IMR-90 (cell line): ENCODE measurements at regions not wholly inside any gene's neighbourhood (a gene's known extent, or its start where the extent isn't known, plus 50 kb on each side); places are given as distances from the start of the nearest gene placed in this dataset.

Experiments
- POLR2A ChIP-seq: IDR thresholded peaks from 2 replicates; pipeline ENCODE4 v1.6.1; 2012; ENCODE audit warnings: mild to moderate bottlenecking, low read depth, low read length
- RFX5 ChIP-seq: IDR thresholded peaks from 2 replicates; pipeline ENCODE4 v1.8.0; 2012; ENCODE audit warnings: low read depth, mild to moderate bottlenecking, low read length, moderate library complexity

DNA sequence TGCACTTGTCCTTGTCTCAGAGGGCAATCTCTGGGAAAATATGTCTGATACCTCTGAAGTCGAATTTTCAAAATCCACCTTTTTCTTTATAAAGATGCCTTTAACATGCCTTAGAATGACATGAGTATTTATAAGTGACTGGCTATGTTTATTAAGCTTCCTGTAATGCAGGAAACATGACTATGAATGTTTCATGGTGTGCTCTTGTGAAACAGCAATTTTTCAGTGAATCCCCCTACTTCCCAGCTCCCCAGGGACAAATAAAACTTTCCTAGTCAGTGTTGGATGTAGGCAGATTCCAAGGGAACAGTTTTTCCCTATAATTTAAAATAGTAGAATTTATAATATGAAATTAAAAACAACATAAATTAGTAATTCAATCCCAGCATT is 437.0 kb downstream of the LMO4 start:
- TF ChIP-seq RFX5 (no peak), POLR2A (no peak)
